Uterus (tissue), 2 donors: ENCODE measurements at regions not wholly inside any gene's neighbourhood (a gene's known extent, or its start where the extent isn't known, plus 50 kb on each side); places are given as distances from the start of the nearest gene placed in this dataset.

Experiments
- CTCF ChIP-seq, 4 experiments: fragments of 200-600 bp in 2 of 4; fragments of 450-650 bp in 2 of 4; sonication (generic) in 2 of 4; IDR thresholded peaks; one replicate each; pipeline ENCODE4 v1.5.1; 2016 to 2019; ENCODE audit warnings: antibody characterized with exemption in 4 of 4, mild to moderate bottlenecking in 2 of 4, moderate library complexity in 1 of 4
- POLR2A ChIP-seq, 2 donors: fragments of 450-650 bp; IDR thresholded peaks; one replicate each; pipeline ENCODE4 v1.6.1; 2016; ENCODE audit warnings: antibody characterized with exemption in 2 of 2, mild to moderate bottlenecking in 1 of 2, moderate library complexity in 1 of 2

- TF ChIP-seq CTCF (IDR thresholded peaks at IDR 0.05) = no peak
- TF ChIP-seq POLR2A (IDR thresholded peaks at IDR 0.05) = no peak
These were observed 107.4 kb downstream of the SNX18 start for GRCh38 chr5:54624805-54625568.
